Activated T-helper 1 cell treated with anti-CD3 and anti-CD28 coated beads, Interleukin-2, amount 50 U/mL, for 16 hours (primary cell): ENCODE measurements at regions not wholly inside any gene's neighbourhood (a gene's known extent, or its start where the extent isn't known, plus 50 kb on each side); places are given as distances from the start of the nearest gene placed in this dataset.
"Not testable (repeated sequence)": the region's sequence is repeated elsewhere in the genome, so short reads cannot be mapped to it uniquely, and the experiment has no call there.

Source experiments
- DNase-seq, 2 donors: peaks; one replicate each; pipeline ENCODE4 v3.0.0-alpha.2; 2020; ENCODE audit warnings: low read depth in 1 of 2, low spot score in 1 of 2

DNA sequence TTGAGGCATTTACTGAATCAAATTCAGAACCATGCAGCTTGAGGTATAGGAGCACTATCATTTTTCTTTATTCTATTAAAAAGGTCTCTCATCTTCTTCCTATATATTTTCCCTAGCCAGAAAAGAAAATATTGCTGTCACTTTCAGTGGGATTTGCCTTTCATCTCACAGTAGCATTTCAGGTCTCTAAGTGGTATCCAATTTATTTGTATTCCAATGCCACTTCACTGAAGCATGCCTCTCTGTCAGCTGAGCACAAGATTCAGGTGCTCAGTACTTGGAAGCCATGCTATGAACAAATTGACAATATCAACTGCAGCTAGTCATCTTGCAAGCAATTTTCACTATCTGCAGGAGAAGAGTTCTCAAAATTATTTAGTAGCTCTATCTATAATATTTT is 457.2 kb upstream of the SLC39A10 start:
- no peak for DNase-seq

DNA sequence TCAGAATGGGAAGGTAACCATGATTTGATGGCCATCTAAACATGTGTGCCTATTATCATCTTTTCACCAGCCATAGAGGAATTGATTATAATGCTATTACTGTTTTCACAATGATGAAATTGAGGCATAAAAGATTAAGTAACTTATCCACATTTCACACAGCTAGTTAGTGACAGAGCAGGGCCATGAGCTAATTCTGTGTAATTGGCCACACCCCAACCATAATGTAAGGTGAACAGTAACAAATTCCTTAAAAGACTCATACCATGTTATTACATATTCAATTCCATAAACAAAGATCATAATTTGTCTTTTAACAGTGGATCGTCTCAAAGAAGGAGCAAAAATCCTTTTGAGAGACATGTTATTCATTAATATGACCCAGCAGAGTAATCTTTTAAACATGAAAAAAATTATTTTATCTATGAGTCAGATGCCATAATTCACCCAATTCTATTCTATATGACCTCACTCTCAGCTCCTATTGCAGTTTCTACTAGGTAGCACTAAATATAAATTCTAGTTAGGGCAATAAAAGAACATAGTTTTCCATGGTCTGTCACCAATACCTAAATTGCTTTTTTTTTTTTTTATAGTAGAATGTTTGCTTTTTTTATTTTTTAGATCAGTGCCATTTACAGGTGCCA is 475.8 kb upstream of the SLC39A10 start:
- no peak for DNase-seq

DNA sequence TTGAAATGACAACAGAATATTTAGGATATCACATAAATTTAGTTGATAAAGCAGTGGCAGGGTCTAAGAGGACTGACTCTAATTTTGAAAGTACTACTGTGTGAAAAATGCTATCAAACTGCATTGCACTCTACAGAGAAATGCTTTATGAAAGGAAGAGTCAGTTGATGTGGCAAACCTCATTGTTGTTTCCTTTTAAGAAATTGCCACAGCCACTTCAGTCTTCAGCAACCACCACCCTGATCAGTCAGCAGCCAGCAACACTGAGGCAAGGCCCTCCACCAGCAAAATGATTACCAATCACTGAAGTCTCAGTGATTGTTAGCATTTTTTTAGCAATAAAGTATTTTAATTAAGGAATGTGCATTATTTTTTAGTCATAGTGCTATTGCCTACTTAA is 488.7 kb upstream of the SLC39A10 start:
- DNase-seq = no peak

DNA sequence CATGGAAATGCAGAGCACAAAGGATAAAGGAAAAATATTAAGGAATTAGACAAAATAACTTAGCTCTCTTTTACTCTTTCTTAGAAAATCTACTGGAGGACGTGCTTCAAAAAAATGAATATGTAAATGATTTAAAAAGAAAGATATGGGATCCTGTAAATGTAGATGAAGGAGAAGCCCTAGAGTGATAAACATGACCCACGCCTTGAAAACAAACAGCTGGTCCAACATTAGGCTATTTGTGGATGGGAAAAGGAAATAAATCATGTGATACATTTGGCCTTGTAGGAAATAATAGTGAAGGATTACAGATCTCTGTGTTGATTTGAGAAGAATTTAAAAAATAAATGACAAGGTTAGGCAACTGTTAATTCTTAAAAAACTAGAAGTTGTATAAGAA is 492.1 kb upstream of the SLC39A10 start:
- no peak for DNase-seq

DNA sequence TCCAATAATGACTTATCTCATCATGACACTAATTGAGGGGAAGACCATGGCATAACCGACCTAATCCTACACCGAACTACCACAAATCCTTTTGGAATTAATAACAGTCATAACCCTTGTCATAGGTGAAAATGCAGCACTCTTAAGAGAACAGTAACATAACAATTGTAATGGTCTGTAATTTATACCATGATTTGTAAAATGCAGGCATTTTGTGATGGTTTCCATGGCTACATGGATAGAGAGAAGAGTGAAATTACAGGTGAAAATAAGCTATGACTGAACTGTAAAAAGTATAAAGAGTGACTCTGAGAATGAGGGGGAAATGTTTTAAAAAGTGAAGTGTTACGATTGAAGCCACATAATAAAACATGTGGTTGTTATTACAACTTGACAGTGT is 494.1 kb upstream of the SLC39A10 start:
- no peak for DNase-seq

DNA sequence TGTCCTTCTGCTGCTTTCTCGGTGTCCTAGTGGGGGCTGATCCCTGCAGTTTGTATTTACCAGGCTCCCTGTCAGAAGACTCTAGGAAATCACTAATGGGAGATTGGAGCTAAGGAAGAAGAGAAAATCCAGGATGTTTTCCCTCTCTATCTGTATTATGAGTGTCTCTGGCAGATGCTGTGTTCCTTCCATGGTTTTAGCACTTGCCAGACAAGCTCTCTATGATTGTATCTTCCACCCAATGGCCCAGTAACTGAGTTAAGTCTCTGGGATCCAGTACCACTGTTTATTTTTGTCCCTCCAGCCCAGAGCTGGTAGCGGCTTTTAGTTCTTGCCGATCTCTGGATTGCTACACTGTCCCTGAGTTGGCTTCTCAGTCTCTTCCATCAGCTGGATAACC is 494.8 kb upstream of the SLC39A10 start:
- no peak for DNase-seq

DNA sequence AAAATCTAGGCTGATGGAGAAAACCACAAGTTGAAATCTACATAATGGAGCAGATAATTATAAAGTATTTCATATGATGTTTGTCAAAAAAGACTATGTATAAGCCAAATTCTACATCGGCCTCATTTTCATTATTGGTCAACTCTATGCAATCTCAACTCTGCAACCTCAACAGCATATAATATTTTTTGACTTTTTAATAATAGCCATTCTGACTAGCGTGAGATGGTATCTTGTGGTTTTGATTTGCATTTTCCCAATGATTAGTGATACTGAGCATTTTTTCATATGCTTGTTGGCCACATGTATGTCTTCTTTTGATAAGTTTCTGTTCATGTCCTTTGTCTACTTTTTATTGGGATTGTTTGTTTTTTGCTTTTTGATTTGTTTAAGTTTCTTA is 496.1 kb upstream of the SLC39A10 start:
- no peak for DNase-seq

DNA sequence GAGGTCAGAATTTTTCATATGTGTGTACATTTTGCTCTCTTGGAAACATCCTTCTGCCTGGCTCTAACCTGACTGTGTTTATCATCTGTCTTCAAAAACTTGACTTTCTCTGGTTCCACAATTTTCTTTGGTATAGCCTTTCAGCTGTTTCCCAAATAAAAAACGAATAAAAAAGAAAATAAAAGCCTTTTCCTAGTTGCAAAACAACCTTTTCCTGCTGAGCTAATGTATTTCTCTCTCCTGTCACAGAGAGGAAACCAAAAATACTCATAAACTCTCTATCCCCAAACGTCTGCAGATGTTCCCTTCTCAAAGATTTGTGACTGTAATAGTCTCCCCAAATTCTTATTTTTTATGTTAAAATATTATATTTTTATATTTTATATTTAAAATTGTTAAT is 505.3 kb upstream of the SLC39A10 start:
- no peak for DNase-seq

DNA sequence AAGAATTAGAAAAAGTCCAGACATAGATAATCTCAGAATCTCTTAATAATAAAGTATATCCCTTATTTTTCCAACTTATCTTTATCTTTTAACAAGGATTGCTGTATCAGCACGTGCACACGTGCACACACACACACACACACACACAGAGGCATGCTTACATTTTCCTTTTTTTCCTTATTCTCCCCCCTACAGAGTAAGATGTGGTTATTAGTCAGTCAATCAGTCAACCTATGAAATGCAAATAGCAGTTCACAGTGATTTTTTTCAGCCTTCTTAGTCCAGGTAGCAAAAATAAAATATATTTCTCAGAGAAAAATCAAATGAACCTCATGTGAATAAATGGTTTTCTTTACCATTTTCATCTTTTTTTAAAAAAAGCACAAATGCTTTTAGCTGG is 506.2 kb upstream of the SLC39A10 start:
- DNase-seq = no peak

DNA sequence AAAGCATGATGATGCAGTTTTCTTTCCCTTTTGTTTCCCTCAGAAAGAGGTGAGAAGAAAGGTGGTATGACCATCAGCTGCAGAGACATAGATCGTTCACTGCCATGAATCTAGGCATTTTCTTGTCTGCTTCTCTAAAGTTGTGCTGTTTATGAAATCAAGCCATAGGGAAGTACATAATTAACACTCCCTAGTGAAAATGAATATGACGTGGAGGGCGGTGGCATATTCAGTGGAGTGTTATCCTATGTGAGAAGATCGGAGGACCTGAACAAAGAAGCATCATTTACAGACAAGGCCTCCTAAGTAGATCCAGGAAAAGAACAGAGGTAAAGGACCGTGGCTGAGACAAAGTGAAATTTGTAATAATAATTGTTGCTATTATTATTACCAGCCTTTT is 509.0 kb upstream of the SLC39A10 start:
- no peak for DNase-seq

DNA sequence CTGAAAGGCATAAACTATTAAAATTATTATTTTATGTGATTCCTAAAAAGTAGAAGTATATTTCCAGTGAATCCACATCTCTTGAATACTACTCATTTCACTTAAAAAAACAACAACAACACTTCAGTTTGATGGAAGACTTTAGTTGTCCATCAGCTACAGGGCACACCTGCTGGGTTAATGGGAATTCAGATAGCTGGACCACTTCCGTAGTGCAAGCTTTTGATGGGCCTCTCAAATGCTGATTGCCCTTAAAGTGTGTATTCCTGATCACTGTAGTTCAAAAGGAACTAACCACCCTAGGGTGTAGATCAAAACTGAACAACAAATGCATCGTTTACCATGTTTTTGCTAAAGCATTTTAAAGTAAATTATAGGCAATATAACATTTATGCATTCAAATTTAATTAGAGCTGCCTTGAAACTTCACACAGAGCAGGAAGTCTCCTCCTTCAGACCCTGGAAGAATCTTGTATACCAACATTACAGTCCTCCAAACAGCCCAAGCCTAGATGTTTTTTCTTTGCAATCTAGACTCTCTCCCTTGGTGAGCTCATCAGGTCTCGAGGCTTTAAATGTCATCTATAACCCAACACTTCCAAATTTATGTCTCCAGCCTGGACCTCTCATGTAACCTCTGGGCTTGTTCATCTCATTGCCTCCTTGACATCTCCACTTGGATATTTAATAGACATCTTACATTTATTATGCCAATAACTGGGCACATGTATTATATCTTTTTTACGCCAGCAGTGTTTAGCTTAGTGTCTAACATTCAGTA is 510.1 kb upstream of the SLC39A10 start:
- no peak for DNase-seq

DNA sequence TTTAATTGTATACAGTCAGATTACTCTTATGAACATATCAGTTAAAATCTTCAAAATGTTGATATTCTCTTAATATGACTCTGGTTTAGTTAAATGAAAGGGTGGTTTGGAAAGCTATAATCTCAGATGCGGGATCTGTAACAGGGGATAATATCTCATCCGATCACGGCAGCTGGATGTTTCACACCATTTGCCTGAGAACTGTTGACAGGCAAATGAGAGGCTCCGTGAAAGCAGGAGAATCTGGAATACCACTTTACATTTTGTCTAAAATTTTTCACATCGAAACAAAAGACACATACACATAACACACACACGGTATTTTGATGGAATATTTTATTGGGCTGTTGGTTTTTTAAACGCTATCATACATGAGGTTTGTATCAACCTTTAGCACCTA is 518.6 kb upstream of the SLC39A10 start:
- DNase-seq = no peak

DNA sequence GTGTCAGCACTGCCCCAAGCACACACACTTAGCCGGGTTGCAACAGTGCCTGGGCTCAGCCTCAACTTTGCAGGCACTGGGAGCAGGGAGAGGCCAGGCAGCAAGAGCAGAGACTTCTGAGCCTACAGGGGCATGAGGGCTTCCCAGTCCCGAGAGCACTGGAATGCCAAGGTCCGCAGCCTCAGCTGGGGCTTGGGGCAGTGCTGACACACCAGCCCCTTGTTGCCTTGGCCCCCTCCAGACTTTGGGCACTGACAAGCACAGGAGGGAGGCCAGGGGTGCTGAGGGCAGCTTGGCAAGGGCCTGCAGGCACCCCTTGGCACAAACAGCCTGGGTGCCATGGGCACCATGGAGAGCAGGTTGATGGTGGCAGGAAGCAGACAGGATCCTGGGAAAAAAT is 531.1 kb upstream of the SLC39A10 start:
- not testable (repeated sequence) for DNase-seq

DNA sequence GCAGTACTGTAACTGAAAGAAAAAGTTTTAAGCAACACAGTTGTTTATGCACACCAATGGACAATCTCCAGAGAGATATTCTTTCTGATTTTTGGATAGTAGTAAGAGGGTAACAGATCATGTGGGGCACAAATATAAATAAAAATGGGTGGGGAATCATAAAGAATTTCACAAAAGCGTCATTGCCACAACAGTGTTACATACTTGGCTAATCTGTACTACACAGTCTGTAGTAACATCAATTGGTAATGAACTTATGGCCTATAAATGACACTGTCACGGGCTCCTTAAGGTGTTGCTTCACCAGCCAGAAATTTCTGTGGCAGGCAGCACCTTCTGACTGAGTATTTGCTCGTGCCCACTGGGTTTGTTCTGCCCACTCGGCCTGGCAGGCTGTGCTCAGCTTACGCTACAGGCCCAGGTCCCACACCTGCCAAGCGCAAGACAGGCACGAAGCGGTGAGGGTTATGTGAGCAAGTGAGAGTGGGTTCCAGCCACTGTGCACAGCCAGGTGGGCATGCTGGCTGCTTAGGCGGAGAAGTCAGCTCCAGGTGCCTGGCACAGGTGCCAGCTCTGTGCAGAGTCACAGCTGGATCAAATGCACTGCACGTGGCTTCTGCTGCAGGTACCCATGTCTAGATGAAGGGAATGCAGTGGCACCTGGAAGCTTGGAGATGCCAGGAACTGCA is 532.5 kb upstream of the SLC39A10 start:
- no peak for DNase-seq

DNA sequence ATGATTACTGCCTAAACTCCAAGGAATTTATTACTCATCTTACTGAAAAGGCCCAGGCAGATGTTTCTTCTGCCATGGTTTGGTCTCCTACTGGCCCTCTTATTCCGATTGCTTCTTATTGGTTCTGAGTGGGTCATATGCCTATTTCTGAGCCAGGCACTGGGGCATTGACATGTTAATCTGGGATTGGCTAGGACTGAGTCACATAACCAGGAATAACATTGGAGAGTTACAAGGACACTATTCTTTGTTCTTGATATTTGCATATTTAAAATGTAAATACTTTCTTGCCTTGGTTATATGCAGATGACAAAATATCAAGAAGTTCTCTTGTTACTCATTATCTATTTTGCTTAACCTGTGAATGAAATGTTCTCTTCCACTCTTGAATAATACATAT is 534.4 kb upstream of the SLC39A10 start:
- DNase-seq = no peak

DNA sequence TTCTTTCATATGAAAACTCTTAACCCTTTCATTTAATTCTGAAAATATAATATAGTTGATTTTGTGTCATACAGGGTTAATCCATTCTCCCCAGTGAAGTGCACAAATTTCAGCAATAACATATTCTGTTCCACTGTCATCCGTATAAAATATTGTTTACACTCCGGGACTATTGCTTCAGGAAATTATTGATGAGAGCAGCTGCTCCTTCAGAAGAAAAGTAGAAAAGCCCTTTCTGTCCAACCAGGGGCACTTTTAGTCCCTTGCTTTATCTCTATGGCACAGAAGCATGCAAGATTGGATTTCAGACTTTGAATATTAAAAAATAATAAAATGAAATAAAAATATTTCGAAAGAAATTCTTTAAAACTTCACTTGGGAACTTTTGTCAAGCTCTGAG is 535.7 kb upstream of the SLC39A10 start:
- no peak for DNase-seq

DNA sequence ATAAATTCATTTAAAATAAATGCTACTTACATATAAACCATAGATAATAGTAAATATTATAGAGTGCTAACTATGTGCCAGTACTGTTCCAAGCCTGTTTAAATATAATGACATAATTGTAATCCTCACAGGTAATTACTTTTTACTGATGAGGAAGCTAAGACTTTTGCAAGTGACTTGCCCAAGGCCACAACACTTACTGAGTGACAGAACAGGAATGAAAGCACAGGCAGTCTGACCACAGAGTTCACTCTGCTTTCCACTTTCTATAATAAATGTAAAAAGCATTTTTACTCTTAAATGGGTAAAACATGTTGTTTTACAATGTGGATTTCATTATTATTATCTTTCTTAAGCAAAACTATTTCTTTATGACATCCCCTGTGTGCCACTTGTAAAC is 537.8 kb upstream of the SLC39A10 start:
- no peak for DNase-seq

DNA sequence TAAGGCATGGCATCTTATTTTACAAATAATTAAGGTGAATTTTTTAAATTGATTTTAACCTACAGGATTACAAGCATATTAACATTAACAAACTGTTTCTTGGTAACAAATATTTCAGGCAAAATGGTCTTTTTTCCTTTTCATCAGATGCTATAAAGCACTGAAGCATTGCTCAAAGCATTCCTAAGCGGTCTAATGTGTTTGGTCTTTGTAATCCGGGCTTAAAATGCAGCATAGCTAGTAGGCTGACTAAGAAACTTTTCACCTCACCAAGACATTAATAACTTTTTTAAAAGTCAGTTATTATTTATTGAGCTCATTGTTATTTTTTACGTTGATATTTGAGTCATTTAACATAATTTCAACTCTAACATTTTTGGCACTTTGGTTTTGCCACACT is 538.8 kb upstream of the SLC39A10 start:
- DNase-seq = no peak

DNA sequence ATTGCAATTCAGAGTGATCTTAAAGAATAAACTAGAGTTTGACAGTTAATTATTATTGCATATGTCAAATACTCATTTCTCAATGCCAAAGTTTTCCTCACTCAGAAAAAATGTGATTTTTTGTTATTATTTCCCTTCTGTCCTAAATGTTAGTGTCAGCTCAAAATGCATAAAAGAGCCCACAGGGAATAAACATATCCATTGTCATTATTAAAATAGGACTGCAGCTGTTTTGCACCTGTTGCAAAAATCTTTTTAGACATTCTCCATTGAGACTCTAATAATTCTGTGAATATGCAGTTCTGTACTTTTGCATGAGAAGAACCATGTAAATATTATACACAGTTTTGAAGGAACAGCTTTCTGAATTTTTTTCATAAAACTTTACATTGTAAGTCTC is 540.0 kb upstream of the SLC39A10 start:
- DNase-seq = no peak

DNA sequence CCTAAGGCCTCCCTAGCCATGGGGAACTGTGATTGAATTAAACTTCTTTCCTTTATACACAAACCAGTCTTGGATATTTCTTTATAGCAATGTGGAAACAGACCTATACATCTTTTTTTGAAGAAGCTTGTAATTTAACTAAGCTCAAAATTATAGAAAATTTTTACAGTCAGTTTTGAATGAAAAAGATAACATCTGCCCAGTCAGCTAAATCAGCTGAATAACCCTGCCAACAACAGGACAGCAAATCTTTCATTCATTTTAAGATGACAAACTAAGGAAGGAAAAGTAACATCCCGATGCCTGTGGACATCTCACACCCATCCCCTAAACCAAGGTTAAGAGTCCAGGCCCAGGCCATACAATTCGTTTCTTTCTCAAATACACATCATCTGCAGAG is 541.3 kb upstream of the SLC39A10 start:
- no peak for DNase-seq

DNA sequence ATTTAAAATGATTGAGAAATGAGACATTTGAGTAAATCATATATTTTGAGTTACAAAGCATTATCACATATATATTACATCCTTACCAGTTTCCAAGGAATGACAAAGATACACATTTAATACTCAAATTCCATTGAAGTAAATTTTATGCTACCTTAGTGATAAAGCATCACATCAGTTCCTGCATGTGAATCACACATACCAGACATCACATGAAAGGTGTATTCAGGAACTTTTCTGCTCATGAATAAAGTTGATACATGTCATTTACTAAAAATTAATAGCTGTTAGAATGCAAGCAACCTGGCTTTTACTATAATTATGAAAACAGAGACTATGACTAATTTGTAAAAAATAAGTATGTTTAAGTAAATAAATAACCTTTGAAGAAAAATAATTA is 548.8 kb upstream of the SLC39A10 start:
- DNase-seq = no peak

DNA sequence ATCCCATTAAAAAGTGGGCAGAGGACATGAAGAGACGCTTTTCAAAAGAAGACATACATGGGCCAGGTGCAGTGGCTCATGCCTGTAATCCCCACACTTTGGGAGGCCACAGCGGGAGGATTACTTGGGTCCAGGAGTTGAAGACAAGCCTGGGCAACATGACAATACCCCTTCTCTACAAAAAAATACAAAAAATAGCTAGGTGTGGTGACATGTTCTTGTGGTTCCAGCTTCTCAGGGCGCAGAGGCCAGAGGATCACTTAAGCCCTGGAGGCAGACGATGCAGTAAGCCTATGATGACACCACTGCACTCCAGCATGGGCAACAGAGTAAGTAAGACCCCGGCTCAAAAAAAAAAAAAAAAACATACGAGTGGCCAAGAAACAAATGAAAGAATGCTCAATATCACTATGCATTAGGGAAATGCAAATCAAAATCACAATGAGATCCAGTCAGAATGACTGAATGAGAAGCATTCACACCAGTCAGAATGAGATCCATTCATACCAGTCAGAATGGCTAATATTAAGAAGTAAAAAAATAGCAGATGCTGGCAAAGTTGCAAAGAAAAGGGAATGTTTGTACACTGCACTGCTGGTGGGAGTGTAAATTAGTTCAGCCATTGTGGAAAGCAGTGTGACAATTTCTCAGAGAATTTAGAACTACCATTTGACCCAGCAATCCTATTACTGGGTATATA is 550.2 kb upstream of the SLC39A10 start:
- no peak for DNase-seq
